ENCODE measurements at regions not wholly inside any gene's neighbourhood (a gene's known extent, or its start where the extent isn't known, plus 50 kb on each side); places are given as distances from the start of the nearest gene placed in this dataset.

- DNase-seq, result no peak
These were observed 125.5 kb upstream of the FAM174A start for GRCh38 chr5:100409660-100410151.

GRCh38 chr5:100407053-100407452 lies 128.1 kb upstream of the FAM174A start:
- no peak overlapping the region for H3K27ac ChIP-seq (ENCODE audit: low read length)
- H3K36me3 ChIP-seq (ENCODE audit: control insufficient read depth, insufficient read depth, low read length), result no peaks in the 10 kb centered on the region
- TF ChIP-seq, protein P1, sequence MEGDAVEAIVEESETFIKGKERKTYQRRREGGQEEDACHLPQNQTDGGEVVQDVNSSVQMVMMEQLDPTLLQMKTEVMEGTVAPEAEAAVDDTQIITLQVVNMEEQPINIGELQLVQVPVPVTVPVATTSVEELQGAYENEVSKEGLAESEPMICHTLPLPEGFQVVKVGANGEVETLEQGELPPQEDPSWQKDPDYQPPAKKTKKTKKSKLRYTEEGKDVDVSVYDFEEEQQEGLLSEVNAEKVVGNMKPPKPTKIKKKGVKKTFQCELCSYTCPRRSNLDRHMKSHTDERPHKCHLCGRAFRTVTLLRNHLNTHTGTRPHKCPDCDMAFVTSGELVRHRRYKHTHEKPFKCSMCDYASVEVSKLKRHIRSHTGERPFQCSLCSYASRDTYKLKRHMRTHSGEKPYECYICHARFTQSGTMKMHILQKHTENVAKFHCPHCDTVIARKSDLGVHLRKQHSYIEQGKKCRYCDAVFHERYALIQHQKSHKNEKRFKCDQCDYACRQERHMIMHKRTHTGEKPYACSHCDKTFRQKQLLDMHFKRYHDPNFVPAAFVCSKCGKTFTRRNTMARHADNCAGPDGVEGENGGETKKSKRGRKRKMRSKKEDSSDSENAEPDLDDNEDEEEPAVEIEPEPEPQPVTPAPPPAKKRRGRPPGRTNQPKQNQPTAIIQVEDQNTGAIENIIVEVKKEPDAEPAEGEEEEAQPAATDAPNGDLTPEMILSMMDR (IDR thresholded peaks at IDR 0.05), result no peak
- no peaks in the 10 kb centered on the region for H3K27me3 Mint-ChIP-seq (ENCODE audit: low read depth in 2 of 2)
- H3K36me3 Mint-ChIP-seq, result no peaks in the 10 kb centered on the region
- H3K4me3 ChIP-seq (ENCODE audit: low read length), result no peak overlapping the region
- WGBS (ENCODE audit: insufficient coverage), result 99% methylated on average over 3 of the region's 3 CpGs
- H3K4me1 Mint-ChIP-seq, result no peaks in the 10 kb centered on the region
- no peak for DNase-seq
- no peak for ATAC-seq
- H3K27me3 ChIP-seq (ENCODE audit: control insufficient read depth, insufficient read depth, low read length), result no peaks in the 10 kb centered on the region
- no peaks in the 10 kb centered on the region for H3K9me3 ChIP-seq (ENCODE audit: control insufficient read depth, insufficient read depth, low read length)
- no peak overlapping the region for H3K27ac Mint-ChIP-seq
- intact Hi-C loops (cut with micrococcal nuclease), result no loop called here
- no peaks in the 10 kb centered on the region for H3K4me1 ChIP-seq (ENCODE audit: control insufficient read depth, insufficient read depth, low read length)
- H3K4me3 Mint-ChIP-seq, result no peak overlapping the region
- H3K9me3 Mint-ChIP-seq, result peaks cover 0 to under 1% of the 10 kb centered on the region in 2 donors

More at GRCh38 chr5:100409660-100410151, 125.5 kb upstream of the FAM174A start:
- WGBS (ENCODE audit: insufficient coverage), result 57% methylated on average over 3 of the region's 3 CpGs
- Histone ChIP-seq H3K4me1 (ENCODE audit: control insufficient read depth, insufficient read depth, low read length) (no peaks in the 10 kb centered on the region), H3K27ac (ENCODE audit: low read length) (no peak overlapping the region), H3K27me3 (ENCODE audit: control insufficient read depth, insufficient read depth, low read length) (no peaks in the 10 kb centered on the region), H3K4me3 (ENCODE audit: low read length) (no peak overlapping the region), H3K36me3 (ENCODE audit: control insufficient read depth, insufficient read depth, low read length) (no peaks in the 10 kb centered on the region), H3K9me3 (ENCODE audit: control insufficient read depth, insufficient read depth, low read length) (no peaks in the 10 kb centered on the region)
- Mint-ChIP-seq H3K27me3 (ENCODE audit: low read depth in 2 of 2) (no peaks in the 10 kb centered on the region), H3K4me3 (no peak overlapping the region), H3K27ac (no peak overlapping the region), H3K36me3 (no peaks in the 10 kb centered on the region), H3K4me1 (no peaks in the 10 kb centered on the region), H3K9me3 (no peaks in the 10 kb centered on the region)
- TF ChIP-seq, protein P1 (IDR thresholded peaks at IDR 0.05), result no peak
- intact Hi-C loops (cut with micrococcal nuclease), result no loop called here
- ATAC-seq, result no peak

DNA sequence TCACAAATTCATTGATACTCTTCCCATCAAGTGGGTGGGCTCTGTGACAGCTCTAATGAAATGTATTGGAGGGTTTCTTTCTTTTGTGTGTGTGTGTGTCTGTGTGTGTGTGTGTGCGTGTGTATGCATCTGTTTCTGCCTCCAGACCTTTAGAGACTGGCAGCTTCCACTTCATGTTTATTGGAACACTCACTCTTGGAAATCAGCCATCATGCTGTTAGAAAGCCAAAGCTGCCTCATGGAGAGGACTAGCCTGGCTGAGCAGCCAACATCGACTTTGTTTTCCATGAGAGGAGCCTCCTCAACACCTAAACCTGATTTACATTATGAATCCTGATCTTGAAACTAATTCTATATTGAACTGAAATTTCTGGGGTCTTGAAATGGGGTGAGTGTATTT lies 128.5 kb upstream of the FAM174A start:
- Histone ChIP-seq H3K4me3 (ENCODE audit: low read length) (no peak overlapping the region), H3K4me1 (ENCODE audit: control insufficient read depth, insufficient read depth, low read length) (no peaks in the 10 kb centered on the region), H3K36me3 (ENCODE audit: control insufficient read depth, insufficient read depth, low read length) (no peaks in the 10 kb centered on the region), H3K27ac (ENCODE audit: low read length) (no peak overlapping the region), H3K9me3 (ENCODE audit: control insufficient read depth, insufficient read depth, low read length) (no peaks in the 10 kb centered on the region), H3K27me3 (ENCODE audit: control insufficient read depth, insufficient read depth, low read length) (no peaks in the 10 kb centered on the region)
- 78% methylated on average over 2 of the region's 2 CpGs for WGBS (ENCODE audit: insufficient coverage)
- no peaks in the 10 kb centered on the region for H3K36me3 Mint-ChIP-seq
- no peak overlapping the region for H3K4me3 Mint-ChIP-seq
- TF ChIP-seq, protein P1 (IDR thresholded peaks at IDR 0.05), result no peak
- peaks cover 0 to 2% of the 10 kb centered on the region in 2 donors for H3K9me3 Mint-ChIP-seq
- no peaks in the 10 kb centered on the region for H3K27me3 Mint-ChIP-seq (ENCODE audit: low read depth in 2 of 2)
- no peak for ATAC-seq
- DNase-seq, result no peak
- H3K4me1 Mint-ChIP-seq, result no peaks in the 10 kb centered on the region
- H3K27ac Mint-ChIP-seq, result no peak overlapping the region
- intact Hi-C loops (cut with micrococcal nuclease), result no loop called here

DNA sequence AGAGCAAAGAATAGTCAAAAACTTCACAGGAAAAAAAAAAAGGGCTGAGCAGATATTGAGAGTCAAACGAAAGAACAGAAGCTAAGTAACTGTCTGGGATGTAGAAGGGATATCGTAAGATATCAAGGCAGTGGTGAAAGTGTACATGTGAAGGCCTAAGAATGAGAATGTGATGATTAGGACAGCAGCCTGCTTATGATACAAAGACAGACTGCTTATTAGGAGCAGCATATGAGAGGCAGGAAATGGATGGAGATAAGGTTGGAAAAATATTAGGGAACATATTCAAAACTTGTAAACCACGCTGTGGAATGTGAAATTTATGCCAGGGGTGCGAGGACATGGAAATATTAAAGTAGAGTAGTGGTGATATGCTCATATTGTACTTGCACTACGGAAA lies 133.1 kb upstream of the FAM174A start:
- Mint-ChIP-seq H3K27ac (no peak overlapping the region), H3K27me3 (ENCODE audit: low read depth in 2 of 2) (peaks cover 0 to 2% of the 10 kb centered on the region in 2 donors), H3K9me3 (peaks cover 0 to 2% of the 10 kb centered on the region in 2 donors), H3K4me1 (no peaks in the 10 kb centered on the region), H3K36me3 (no peaks in the 10 kb centered on the region), H3K4me3 (no peak overlapping the region)
- Histone ChIP-seq H3K27ac (ENCODE audit: low read length) (no peak overlapping the region), H3K36me3 (ENCODE audit: control insufficient read depth, insufficient read depth, low read length) (no peaks in the 10 kb centered on the region), H3K4me1 (ENCODE audit: control insufficient read depth, insufficient read depth, low read length) (no peaks in the 10 kb centered on the region), H3K27me3 (ENCODE audit: control insufficient read depth, insufficient read depth, low read length) (no peaks in the 10 kb centered on the region), H3K9me3 (ENCODE audit: control insufficient read depth, insufficient read depth, low read length) (no peaks in the 10 kb centered on the region), H3K4me3 (ENCODE audit: low read length) (no peak overlapping the region)
- TF ChIP-seq, protein P1 (IDR thresholded peaks at IDR 0.05), result no peak
- intact Hi-C loops (cut with micrococcal nuclease), result no loop called here
- ATAC-seq, result no peak
- 75% methylated on average over 5 of the region's 5 CpGs for WGBS (ENCODE audit: insufficient coverage)
- DNase-seq, result no peak
